Fibroblast of peridontal ligament (primary cell): ENCODE measurements at regions not wholly inside any gene's neighbourhood (a gene's known extent, or its start where the extent isn't known, plus 50 kb on each side); places are given as distances from the start of the nearest gene placed in this dataset.
A peak's percentile ranks its signal among the peaks of the same experiment; 100 is the strongest.
"Not testable (repeated sequence)": the region's sequence is repeated elsewhere in the genome, so short reads cannot be mapped to it uniquely, and the experiment has no call there.

Experiments
- DNase-seq: peaks from one replicate; pipeline ENCODE4 v3.0.0-alpha.2; 2010; ENCODE audit errors: extremely low read depth

GRCh38 chr4:72777436-72777835, 208.4 kb upstream of the ADAMTS3 start:
- no peak for DNase-seq

- DNase-seq: no peak
Observed at GRCh38 chr4:72770708-72771107, 201.7 kb upstream of the ADAMTS3 start.

- no peak for DNase-seq
Observed at GRCh38 chr4:72768364-72768763, 199.3 kb upstream of the ADAMTS3 start.

- DNase-seq: peak; percentile 5
Observed at GRCh38 chr4:72767618-72768302, 198.7 kb upstream of the ADAMTS3 start.

- DNase-seq: not testable (repeated sequence)
Observed at GRCh38 chr4:72765788-72766187, 196.8 kb upstream of the ADAMTS3 start.

- DNase-seq: no peak
Observed at GRCh38 chr4:72761368-72762038, 192.5 kb upstream of the ADAMTS3 start.

GRCh38 chr4:72753414-72753813, 184.4 kb upstream of the ADAMTS3 start:
- DNase-seq: not testable (repeated sequence)

- DNase-seq: no peak
Observed at GRCh38 chr4:72744103-72744725, 175.2 kb upstream of the ADAMTS3 start.

GRCh38 chr4:72743078-72743477, 174.1 kb upstream of the ADAMTS3 start:
- DNase-seq: no peak

GRCh38 chr4:72715299-72715698, 146.3 kb upstream of the ADAMTS3 start:
- DNase-seq: no peak

GRCh38 chr4:72714482-72715279, 145.7 kb upstream of the ADAMTS3 start:
- no peak for DNase-seq

- DNase-seq: no peak
Observed at GRCh38 chr4:72712997-72713396, 144.0 kb upstream of the ADAMTS3 start.

- no peak for DNase-seq
Observed at GRCh38 chr4:72709475-72709874, 140.5 kb upstream of the ADAMTS3 start.

- no peak for DNase-seq
Observed at GRCh38 chr4:72706684-72707083, 137.7 kb upstream of the ADAMTS3 start.

GRCh38 chr4:72704925-72705640, 136.1 kb upstream of the ADAMTS3 start:
- not testable (repeated sequence) for DNase-seq

- DNase-seq: no peak
Observed at GRCh38 chr4:72702948-72703347, 133.9 kb upstream of the ADAMTS3 start.

- peak; percentile 70 for DNase-seq
Observed at GRCh38 chr4:72701987-72702819, 133.2 kb upstream of the ADAMTS3 start.

GRCh38 chr4:72690771-72691170, 121.8 kb upstream of the ADAMTS3 start:
- no peak for DNase-seq

- no peak for DNase-seq
Observed at GRCh38 chr4:72689923-72690322, 120.9 kb upstream of the ADAMTS3 start.

GRCh38 chr4:72686390-72686789, 117.4 kb upstream of the ADAMTS3 start:
- DNase-seq: not testable (repeated sequence)

- no peak for DNase-seq
Observed at GRCh38 chr4:72679666-72680065, 110.6 kb upstream of the ADAMTS3 start.
